Fibroblast of gingiva (primary cell): ENCODE measurements at regions not wholly inside any gene's neighbourhood (a gene's known extent, or its start where the extent isn't known, plus 50 kb on each side); places are given as distances from the start of the nearest gene placed in this dataset.

ENCODE experiments used
- DNase-seq: peaks from one replicate; pipeline ENCODE4 v3.0.0-alpha.2; 2011; ENCODE audit warnings: low read depth

DNA sequence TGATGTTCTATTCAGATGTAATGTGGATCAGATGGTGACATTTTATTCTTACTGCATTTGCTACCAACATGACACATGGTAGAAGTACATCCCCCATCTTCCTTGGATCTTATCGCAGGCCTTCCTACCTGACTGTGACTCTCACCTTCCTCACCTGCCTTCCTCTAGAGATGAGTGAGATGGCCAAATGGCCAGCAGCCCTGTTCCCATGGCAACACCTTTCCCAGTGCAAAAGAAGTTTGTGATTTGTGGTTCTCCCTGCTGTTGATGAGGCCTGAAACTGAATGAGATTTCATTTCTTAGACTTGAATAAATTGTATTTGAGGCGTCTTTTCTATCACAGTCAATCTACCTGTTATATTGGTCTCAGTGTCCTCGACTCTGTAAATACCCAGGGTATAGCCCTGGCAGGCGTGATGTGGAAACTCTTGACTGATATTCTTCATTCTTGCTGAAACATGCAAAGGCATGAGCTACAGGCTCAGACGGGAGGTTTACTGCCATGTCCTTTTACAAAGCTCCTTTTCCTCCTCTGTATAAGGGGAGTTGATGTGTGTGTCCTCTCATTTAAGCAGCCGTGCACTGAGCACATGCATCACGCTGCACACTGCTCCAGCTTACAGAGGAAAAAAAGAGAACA, 440.7 kb upstream of the AKR1E2 start:
- DNase-seq = no peak

DNA sequence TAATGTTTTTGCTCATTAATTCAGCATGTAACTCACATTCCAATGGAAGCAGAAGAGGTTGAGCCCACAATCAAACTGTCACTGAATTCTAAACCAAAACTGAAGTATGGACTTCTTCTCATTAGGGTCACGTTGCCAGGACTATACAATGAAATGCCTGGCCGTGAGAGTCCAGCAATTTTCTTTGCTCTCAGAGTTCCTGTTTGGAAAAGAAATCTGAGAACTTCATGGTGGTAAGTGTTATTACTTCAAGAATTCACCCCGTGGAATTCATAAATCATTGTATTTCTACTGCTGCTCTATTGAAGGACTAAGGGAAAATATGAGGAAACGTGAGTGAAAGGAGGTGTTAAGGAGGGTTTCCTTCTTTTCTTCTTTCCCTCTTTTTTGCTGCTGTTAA, 441.8 kb upstream of the AKR1E2 start:
- peak; percentile 72 for DNase-seq

GRCh38 chr10:4383651-4384098, 442.3 kb upstream of the AKR1E2 start:
- peak; percentile 80 for DNase-seq

- DNase-seq = peak; percentile 80
Measured at GRCh38 chr10:4382811-4383210, 443.2 kb upstream of the AKR1E2 start.

- peak; percentile 71 for DNase-seq
Measured at GRCh38 chr10:4373612-4374011, 452.4 kb upstream of the AKR1E2 start.

GRCh38 chr10:4373098-4373497, 452.9 kb upstream of the AKR1E2 start:
- no peak for DNase-seq

GRCh38 chr10:4372601-4373000, 453.4 kb upstream of the AKR1E2 start:
- DNase-seq = peak; percentile 99

GRCh38 chr10:4371691-4372295, 454.2 kb upstream of the AKR1E2 start:
- no peak for DNase-seq

- DNase-seq = no peak
Measured at GRCh38 chr10:4370376-4370775, 455.6 kb upstream of the AKR1E2 start.

DNA sequence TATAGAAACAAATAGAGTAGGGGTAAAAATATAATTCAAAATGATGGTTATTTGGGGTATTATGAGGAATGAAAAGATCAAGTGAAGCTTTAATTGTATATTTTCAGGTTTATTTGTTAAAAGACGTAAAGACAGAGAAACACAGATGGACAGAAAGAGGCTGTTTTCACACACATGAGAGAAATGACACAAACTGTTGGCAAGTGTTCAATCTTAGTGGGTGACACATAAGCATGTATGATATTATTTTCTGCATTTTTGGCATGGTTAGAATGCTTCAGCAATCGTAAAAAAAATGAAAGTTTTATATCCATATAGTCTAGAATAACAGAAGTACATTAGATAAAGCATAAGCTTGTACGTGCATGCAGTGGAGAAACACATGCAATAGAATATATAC, 464.4 kb upstream of the AKR1E2 start:
- DNase-seq = no peak

DNA sequence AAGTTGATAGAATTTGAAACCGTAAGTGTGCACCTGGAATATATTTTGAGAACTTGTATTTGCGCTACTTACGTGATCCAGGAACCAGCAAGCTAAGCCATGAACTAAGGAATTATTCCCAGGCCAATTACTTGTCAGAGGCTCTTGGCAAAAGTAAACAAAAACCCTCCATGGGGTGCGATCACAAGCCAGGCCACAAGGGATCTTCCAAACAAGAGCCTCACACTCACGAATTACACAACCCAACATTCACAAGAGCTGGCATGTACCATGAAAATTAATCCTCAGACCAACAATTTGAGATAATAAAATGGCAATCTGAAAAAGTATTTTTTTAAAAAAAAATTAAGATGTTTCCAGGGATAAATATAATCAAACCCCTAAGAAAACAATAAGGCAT, 467.0 kb upstream of the AKR1E2 start:
- DNase-seq = peak; percentile 94

- DNase-seq = peak; percentile 48
Measured at GRCh38 chr10:4357911-4358310, 468.1 kb upstream of the AKR1E2 start.

- DNase-seq = no peak
Measured at GRCh38 chr10:4355350-4355749, 470.7 kb upstream of the AKR1E2 start.

- DNase-seq = no peak
Measured at GRCh38 chr10:4354382-4354812, 471.6 kb upstream of the AKR1E2 start.

DNA sequence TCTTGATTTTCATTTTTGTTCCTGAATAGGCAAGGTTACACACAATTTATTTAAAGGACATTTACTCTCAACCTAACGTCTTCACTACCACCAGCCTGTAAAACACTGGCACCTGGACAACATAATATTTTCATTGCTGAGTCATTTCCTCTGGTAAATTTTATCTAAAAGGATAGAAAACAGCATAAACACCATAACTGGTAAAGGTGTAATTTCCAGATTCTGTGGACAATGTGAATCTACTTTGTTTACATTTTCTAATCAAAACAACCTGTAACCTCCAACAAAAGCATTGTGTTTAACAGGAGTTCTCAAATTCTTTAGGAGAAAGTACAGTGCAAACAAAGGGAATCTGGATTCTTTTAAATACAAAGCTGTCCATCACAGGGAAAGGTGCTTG, 472.0 kb upstream of the AKR1E2 start:
- DNase-seq = peak; percentile 62

- DNase-seq = no peak
Measured at GRCh38 chr10:4353059-4353655, 472.9 kb upstream of the AKR1E2 start.

GRCh38 chr10:4352414-4352961, 473.5 kb upstream of the AKR1E2 start:
- DNase-seq = peak; percentile 66

DNA sequence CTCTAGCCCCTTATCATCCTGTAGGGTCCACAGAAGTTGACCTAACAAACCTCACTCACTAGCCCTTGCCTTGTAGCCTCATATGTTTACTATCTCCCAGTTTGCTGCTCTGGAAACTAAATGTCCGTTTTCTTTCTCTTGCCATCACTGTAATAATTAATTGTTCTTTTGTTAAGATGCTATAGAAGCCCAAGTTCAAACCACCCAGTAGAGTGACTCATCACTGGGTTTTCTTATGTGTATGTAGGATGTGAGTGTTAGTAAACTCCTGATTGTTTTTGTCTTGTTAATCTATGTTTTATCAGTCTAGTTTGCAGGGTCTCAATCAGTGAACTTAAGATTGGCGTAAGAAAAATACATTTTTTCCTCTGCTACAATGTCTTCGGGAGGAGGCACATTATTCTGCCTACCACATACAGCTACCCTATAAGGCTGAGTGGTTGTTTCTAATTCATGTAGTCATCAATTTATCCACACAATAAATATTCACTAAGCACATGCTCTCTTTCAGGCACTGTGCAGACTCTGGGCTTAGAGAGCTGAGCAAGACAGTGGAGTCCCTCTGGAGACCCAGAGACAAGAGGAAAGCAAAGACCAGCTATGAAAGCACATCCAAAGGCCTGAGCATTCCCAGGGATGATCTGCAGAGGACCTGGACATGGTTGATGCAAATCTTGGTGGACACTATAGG, 474.1 kb upstream of the AKR1E2 start:
- no peak for DNase-seq

- no peak for DNase-seq
Measured at GRCh38 chr10:4347397-4347796, 478.6 kb upstream of the AKR1E2 start.

GRCh38 chr10:4345877-4346646, 479.9 kb upstream of the AKR1E2 start:
- peak; percentile 20 for DNase-seq

GRCh38 chr10:4344492-4344994, 481.5 kb upstream of the AKR1E2 start:
- peak; percentile 100 for DNase-seq

DNA sequence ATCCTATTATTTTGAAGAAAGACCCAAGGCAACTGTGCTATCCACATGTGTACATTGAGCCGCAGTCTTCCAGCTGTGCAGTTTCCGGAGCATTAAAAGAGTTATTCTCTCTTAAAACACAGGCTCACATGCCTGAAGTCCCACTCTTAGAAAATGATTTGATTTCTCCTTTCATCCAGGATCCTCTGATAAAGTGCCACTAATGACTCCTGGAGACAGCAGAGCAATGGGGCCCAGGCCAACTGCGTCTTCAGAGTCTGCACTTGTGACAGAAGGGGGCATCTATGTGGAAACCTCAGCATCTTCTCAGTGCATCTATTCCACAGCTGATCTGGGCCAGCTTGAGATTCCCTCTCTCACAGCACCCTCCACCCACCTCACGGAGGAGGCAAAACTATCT, 482.1 kb upstream of the AKR1E2 start:
- no peak for DNase-seq
